AG08395 (cell line): ENCODE measurements at regions not wholly inside any gene's neighbourhood (a gene's known extent, or its start where the extent isn't known, plus 50 kb on each side); places are given as distances from the start of the nearest gene placed in this dataset.
"Not testable (repeated sequence)": the region's sequence is repeated elsewhere in the genome, so short reads cannot be mapped to it uniquely, and the experiment has no call there.

ENCODE experiments used
- DNase-seq: peaks from one replicate; pipeline ENCODE4 v3.0.0; 2012; ENCODE audit warnings: mixed read lengths, low spot score

DNA sequence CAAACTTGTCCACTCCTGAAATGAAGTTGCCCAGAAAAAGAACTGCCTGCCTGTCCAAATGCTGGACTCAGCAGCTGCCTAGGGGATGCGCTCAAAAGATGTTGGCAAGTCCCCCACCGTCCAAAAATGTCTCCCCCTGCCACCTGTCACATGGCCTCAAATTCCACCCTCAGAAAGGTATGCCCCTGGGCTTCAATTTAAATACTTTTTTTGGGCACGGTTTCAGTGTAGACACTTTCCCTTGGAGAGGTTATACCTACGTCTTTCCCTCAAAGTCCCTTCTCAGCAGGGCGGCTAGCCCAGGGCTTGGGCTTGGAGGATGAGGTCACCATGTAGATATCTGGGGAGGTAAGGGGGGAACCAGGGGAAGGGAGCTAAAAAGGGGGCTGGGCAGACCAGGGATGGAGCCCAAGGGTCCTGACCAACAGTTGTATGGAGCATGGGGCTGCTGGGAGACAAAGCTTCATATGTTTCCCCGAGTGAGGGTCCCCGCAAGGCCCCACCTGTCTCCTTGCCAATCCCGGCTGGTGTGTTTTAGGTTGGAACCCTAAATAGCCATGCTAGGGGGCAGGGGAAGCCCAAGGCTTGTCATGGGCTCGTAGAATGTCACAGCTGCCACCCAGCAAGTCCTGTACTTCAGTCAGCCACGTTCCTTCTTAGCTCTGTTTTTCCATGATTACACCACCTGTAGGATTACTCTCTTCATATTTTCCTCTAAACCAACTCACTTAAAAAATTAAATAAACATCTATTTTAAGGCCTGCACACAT is 131.2 kb upstream of the TBX3 start:
- no peak for DNase-seq

DNA sequence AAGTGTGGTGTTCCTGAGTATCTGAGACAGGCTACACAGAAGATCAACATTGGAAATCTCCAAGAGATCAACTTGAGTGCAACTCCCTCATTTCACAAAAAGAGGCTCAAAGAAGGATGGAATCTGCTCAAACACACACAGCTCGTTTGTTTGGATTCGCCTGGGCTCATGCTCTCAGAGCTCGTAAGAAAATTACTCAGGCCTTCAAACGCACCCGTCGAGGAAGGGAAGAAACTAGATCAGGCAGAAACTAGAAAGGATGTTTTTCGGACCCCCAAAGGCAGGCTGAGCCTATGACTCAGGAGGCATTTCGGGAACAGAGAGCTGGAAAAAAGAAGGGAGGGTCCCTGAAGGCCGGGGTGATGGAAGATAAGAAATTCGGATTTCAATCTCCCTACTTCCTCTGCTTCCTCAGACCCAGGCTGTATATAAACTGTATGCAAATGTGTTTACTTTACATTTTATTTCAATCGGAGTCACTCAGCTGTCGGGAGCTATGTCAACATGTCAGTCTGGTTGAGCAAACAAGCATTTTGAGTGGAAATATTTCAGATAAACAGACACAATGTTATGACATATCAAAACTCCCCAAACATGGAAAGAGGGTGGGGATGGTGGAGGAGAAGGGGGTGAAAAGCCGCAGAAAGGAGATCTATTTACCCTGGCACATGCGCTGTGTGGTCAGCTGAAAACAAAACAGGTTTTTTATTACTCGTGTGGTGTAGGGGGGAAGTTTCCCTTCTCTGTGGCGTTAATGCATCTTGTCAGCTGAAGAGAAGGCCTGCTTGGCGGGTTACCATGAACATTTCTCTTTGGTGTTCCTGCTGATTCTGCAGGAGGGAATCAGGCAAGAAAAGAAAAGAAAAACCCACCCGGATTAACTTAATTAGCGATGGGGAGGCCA is 129.1 kb upstream of the TBX3 start:
- no peak for DNase-seq

GRCh38 chr12:114812384-114812783 is 128.4 kb upstream of the TBX3 start:
- no peak for DNase-seq

GRCh38 chr12:114809097-114809496 is 125.1 kb upstream of the TBX3 start:
- DNase-seq: no peak

DNA sequence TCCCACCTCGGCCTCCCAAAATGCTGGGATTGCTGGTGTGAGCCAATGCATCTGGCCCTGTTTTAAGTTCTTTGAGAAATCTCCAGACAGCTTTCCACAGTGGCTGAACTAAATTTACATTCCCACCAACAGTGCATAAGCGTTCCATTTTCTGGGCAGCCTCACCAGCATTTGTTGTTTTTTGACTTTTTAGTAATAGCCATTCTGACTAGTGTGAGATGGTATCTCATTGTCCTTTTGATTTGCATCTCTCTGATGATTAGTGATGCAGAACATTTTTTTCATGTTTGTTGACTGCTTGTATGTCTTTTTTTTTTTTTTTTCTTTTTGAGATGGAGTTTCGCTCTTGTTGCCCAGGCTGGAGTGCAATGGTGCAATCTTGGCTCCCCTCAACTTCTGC is 117.4 kb upstream of the TBX3 start:
- DNase-seq: not testable (repeated sequence)

DNA sequence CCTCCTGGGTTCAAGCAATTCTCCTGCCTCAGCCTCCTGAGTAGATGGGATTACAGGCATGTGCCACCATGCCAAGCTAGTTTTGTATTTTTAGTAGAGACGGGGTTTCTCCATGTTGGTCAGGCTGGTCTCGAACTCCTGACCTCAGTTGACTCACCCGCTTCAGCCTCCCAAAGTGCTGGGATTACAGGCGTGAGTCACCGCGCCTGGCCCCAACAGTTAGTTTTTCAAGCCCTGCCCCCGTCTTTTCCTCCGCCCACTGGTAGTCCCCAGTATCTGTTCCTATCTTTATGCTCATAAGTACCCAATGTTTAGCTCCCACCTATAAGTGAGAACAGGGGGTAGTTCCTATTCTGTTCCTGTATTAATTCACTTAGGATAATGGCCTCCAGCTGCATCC is 116.6 kb upstream of the TBX3 start:
- not testable (repeated sequence) for DNase-seq

- peak; percentile 48 for DNase-seq
These were observed 115.9 kb upstream of the TBX3 start for GRCh38 chr12:114799574-114800487.

GRCh38 chr12:114794049-114794558 is 110.1 kb upstream of the TBX3 start:
- DNase-seq: no peak

GRCh38 chr12:114790276-114790675 is 106.3 kb upstream of the TBX3 start:
- no peak for DNase-seq

DNA sequence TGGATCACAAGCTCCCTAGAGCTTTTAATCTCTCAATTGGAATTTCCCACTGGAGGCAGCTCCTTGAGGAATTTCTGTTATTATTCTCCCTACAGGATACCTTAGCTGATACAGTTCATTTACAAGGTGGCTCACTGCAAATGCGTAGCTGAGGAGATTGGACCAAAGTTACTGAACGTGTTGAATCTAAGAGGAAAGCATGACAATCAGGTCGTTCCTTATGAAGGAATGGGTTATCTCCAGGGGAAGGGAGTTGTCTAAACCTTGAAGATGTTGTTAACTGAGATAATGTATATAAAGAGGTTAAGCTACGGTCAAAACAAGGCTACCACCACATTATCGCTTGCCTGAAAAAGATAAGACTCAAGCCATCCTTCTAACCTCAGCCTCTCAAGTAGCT is 105.8 kb upstream of the TBX3 start:
- no peak for DNase-seq

- DNase-seq: no peak
These were observed 105.3 kb upstream of the TBX3 start for GRCh38 chr12:114789276-114789675.

GRCh38 chr12:114784526-114784925 is 100.6 kb upstream of the TBX3 start:
- no peak for DNase-seq

DNA sequence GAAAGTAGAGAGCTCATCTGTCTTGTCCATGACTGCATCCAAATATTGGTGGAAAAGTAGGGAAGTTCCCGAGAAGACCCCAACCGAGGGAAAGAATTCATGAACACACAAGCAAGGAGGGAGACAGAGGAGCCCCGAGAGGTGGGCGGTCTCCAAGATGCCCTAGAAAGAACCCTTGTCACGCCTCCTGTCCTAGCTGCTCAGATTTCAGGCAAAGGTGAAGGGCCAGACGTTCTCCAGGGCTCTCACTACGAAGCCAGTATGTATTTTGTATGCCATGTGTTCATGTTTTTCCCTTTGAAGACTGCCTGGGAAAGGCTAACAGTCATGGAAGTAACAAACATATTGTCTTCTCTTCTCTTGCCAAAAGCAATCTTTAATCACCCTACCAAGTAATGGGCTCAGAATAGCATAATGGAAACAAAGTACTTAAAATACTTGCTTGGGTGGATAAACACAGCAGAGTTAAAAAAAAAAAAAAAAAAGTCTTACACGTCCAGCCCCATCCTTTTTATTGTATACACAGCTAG is 99.2 kb upstream of the TBX3 start:
- DNase-seq: no peak

DNA sequence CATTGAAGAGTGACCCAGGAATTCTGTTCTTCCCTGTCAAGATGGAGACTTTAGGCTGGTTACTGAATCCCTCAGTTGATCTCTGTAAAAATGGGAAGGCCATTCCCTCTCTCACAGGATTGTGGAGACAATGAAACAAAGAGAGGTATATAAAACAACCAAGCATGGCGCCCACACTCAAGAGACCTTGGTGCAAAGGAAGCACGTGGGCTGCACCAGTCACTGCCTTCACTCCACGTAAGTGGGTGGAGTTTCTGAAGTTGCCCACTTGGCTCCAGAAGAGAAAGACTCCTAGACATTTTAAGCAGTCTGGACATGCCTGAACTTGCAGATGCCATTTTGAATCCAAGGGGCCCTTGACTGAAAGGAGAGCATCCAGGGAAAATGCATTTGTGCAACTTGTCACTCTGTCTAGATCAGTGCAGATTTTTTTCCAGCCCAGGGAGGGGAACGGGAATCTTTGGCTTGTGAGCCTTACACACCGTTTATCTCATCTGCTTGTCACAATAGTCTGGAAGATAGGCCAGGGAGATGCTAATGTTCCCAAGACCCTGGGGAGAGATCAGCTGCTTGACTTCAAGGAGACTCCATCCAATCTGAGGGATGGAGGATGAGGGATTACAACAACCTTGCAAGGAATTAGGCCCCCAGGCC is 96.9 kb upstream of the TBX3 start:
- no peak for DNase-seq

GRCh38 chr12:114779647-114780046 is 95.7 kb upstream of the TBX3 start:
- no peak for DNase-seq

DNA sequence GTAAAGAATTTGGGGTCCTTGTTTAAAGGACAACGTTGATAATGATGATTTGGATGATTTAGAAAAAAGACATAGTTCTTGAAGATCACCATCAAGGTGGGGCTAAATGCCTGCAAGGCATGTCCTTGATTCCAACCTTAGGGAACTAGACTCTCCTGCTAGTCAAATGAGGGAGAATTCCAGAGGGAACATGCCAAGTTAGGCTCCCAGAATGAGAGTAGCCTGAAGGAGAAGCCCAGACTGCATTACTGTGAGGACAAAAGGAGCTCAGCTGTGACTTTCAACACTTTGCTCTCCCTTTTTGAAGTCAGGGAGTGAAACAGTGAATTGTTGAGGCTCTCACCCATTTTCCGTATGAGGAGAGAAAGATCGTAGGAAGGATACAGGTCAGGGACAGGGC is 95.2 kb upstream of the TBX3 start:
- DNase-seq: no peak

DNA sequence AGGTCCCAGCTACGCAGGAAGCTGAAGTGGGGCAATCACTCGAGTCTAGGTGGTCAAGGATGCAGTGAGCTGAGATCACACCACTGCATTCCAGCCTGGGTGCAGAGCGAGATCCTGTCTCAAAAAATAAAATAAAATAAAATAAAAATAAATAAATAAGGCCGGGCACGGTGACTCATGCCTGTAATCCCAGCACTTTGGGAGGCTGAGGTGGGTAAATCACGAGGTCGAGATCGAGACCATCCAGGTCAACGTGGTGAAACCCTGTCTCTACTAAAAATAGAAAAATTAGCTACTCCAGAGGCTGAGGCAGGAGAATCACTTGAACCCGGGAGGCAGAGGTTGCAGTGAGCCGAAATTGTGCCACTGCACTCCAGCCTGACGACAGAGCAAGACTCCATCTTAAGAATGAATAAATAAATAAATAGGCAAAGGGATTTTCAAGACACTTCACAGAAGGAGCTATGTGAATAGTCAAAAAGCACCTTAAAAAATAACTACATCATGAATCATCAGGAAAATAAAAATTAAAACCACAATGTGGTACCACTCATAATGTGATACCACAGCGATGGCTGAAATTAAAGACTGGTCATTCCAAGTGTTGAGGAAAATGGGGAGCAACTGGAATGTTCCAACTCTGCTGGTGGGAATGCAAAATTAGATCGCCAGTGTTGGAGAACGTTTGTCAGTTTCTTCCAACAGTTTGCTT is 92.9 kb upstream of the TBX3 start:
- DNase-seq: peak; percentile 48

GRCh38 chr12:114774699-114775098 is 90.7 kb upstream of the TBX3 start:
- no peak for DNase-seq

GRCh38 chr12:114774197-114774596 is 90.2 kb upstream of the TBX3 start:
- DNase-seq: no peak

GRCh38 chr12:114770323-114770722 is 86.3 kb upstream of the TBX3 start:
- DNase-seq: no peak

DNA sequence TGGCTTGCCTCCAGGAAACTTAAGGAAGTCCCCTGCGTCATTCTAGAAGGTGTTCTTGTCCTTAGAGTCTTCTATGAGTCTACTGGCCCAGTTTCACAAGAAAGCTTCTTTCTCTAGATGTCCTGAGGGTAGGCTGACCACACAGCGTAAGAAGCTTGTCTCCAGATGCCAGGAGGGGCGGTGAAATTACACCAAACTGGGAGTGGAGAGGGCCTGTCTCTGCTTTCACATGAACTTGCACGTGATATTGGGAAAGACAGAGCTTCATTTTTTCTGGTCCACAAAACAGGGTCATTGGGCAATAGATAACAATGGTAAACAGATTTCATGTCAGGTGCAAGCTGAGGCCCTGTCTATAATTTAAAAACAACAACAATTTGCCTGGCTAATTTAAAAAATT is 85.7 kb upstream of the TBX3 start:
- peak; percentile 74 for DNase-seq
